SU-DHL-6 (cell line): ENCODE measurements at regions not wholly inside any gene's neighbourhood (a gene's known extent, or its start where the extent isn't known, plus 50 kb on each side); places are given as distances from the start of the nearest gene placed in this dataset.

Source experiments
- CTCF ChIP-seq: fragments of 200-600 bp; sonication (generic); IDR thresholded peaks from one replicate; pipeline ENCODE4 v1.5.1; 2017; ENCODE audit warnings: antibody characterized with exemption, mild to moderate bottlenecking, low read length, moderate library complexity; ENCODE audit not compliant: insufficient read depth, poor library complexity, severe bottlenecking
- EZH2phosphoT487 ChIP-seq: fragments of 200-600 bp; sonication (generic), shearing (Covaris generic); conservative IDR thresholded peaks from 2 replicates; pipeline ENCODE4 v1.6.1; 2018; ENCODE audit warnings: mild to moderate bottlenecking, antibody characterized with exemption, low read length, moderate library complexity, mixed read lengths

GRCh38 chr3:153688301-153689120, 432.7 kb upstream of the ARHGEF26 start:
- TF ChIP-seq CTCF, result no peak
- no peak for TF ChIP-seq EZH2phosphoT487
